ENCODE measurements at regions not wholly inside any gene's neighbourhood (a gene's known extent, or its start where the extent isn't known, plus 50 kb on each side); places are given as distances from the start of the nearest gene placed in this dataset.
A peak's percentile ranks its signal among the peaks of the same experiment; 100 is the strongest.

GRCh38 chr7:97269741-97270140 lies 152.2 kb downstream of the SDHAF3 start:
- TF ChIP-seq, protein P1, sequence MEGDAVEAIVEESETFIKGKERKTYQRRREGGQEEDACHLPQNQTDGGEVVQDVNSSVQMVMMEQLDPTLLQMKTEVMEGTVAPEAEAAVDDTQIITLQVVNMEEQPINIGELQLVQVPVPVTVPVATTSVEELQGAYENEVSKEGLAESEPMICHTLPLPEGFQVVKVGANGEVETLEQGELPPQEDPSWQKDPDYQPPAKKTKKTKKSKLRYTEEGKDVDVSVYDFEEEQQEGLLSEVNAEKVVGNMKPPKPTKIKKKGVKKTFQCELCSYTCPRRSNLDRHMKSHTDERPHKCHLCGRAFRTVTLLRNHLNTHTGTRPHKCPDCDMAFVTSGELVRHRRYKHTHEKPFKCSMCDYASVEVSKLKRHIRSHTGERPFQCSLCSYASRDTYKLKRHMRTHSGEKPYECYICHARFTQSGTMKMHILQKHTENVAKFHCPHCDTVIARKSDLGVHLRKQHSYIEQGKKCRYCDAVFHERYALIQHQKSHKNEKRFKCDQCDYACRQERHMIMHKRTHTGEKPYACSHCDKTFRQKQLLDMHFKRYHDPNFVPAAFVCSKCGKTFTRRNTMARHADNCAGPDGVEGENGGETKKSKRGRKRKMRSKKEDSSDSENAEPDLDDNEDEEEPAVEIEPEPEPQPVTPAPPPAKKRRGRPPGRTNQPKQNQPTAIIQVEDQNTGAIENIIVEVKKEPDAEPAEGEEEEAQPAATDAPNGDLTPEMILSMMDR (IDR thresholded peaks at IDR 0.05) = no peak
- TF ChIP-seq POLR2AphosphoS5 (IDR thresholded peaks at IDR 0.05) (peak; percentile 16), POLR2A (IDR thresholded peaks at IDR 0.05) (no peak), EP300 (IDR thresholded peaks at IDR 0.05) (no peak)

Data from gastroesophageal sphincter (tissue), 3 donors.